SH-SY5Y (cell line): ENCODE measurements at regions not wholly inside any gene's neighbourhood (a gene's known extent, or its start where the extent isn't known, plus 50 kb on each side); places are given as distances from the start of the nearest gene placed in this dataset.

Source experiments
- GATA2 ChIP-seq: IDR thresholded peaks from 2 replicates; pipeline ENCODE4 v1.6.1; 2011; ENCODE audit warnings: mild to moderate bottlenecking, low read depth, low read length
- GATA3 ChIP-seq: IDR thresholded peaks from 2 replicates; pipeline ENCODE4 v1.6.1; 2011; ENCODE audit warnings: low read depth, mild to moderate bottlenecking, low read length, moderate library complexity

DNA sequence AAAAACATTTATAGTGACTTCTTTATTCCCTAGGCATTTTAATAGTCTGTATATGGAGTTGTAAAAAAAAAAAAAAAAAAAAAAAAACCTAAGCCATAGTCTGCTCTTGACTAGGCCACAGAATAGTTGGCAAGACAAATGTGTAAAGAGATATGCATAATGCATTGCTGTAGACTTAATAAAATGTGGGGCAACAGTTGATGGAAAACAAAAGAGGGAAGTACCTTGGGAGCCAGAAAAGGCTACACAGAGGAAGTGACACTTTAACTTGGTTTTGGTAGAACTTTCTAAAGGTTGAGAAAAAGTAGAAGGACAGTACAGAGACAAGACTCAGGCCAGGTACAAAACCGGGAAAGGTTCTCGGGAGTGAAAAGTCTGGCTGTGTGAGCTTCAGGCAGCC is 802.9 kb upstream of the ADAMTS5 start:
- TF ChIP-seq GATA2 = no peak
- no peak for TF ChIP-seq GATA3
